Astrocyte of the cerebellum (primary cell): ENCODE measurements at regions not wholly inside any gene's neighbourhood (a gene's known extent, or its start where the extent isn't known, plus 50 kb on each side); places are given as distances from the start of the nearest gene placed in this dataset.

ENCODE experiments used
- DNase-seq: peaks from one replicate; pipeline ENCODE4 v3.0.0-alpha.2; 2011; ENCODE audit warnings: low read depth
- H3K4me3 ChIP-seq: 2 replicates; pipeline ENCODE4 v1.5.1; 2011; ENCODE audit warnings: mild to moderate bottlenecking, low read depth, low read length, moderate library complexity
- in situ Hi-C: cut with HindIII; loops from 2 replicates; pipeline ENCODE4 v1.10.0; 2017; ENCODE audit warnings: low sequenced_read_pairs
- TF ChIP-seq, protein P1 (sequence below): IDR thresholded peaks from 2 replicates; pipeline ENCODE4 v1.5.1; 2012; ENCODE audit warnings: low read length, low read depth, moderate library complexity, mild to moderate bottlenecking; ENCODE audit errors: missing control alignments

DNA sequence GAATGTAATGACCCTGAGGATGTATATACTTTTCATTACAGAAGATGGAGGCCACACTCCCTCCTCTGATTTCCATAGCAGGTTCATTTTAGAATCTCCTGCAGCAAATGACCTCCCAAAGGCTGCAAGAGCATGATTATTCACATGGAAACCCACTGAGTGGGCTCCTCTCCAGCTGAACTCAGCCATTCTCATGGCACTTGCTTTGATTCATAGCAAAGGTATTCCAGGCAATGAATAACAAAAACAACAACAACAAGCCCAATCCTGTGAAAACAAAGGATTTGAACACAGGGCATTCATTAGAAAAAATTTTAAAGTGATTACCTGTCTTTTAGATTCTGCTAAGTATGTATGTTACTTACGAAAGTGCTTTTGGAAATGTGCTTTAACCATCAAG, 894.0 kb upstream of the FRG1 start:
- no peak overlapping the region for H3K4me3 ChIP-seq
- in situ Hi-C loops = no loop called here
- peak; percentile 11 for DNase-seq
- TF ChIP-seq, protein P1, sequence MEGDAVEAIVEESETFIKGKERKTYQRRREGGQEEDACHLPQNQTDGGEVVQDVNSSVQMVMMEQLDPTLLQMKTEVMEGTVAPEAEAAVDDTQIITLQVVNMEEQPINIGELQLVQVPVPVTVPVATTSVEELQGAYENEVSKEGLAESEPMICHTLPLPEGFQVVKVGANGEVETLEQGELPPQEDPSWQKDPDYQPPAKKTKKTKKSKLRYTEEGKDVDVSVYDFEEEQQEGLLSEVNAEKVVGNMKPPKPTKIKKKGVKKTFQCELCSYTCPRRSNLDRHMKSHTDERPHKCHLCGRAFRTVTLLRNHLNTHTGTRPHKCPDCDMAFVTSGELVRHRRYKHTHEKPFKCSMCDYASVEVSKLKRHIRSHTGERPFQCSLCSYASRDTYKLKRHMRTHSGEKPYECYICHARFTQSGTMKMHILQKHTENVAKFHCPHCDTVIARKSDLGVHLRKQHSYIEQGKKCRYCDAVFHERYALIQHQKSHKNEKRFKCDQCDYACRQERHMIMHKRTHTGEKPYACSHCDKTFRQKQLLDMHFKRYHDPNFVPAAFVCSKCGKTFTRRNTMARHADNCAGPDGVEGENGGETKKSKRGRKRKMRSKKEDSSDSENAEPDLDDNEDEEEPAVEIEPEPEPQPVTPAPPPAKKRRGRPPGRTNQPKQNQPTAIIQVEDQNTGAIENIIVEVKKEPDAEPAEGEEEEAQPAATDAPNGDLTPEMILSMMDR = no peak

DNA sequence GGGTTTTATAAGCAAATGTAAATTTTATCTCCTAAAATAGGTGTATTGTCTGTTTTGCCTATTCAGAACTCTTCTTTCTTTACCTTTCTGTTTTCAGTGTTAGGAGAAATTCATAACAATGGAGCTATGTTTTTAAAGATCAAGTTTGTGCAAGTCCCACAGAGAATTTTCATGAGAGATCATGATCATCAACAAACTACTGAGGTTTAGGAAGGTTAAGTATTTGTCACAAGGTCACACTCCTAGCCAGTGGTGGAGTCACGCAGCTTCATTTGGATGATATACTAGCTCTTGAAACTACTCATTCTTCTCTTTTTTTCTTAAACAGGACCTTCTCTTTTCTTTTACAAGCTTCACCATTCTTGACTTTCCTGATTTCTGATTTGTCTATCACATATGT, 892.6 kb upstream of the FRG1 start:
- no peak overlapping the region for H3K4me3 ChIP-seq
- in situ Hi-C loops = no loop called here
- no peak for DNase-seq
- TF ChIP-seq, protein P1 = no peak

DNA sequence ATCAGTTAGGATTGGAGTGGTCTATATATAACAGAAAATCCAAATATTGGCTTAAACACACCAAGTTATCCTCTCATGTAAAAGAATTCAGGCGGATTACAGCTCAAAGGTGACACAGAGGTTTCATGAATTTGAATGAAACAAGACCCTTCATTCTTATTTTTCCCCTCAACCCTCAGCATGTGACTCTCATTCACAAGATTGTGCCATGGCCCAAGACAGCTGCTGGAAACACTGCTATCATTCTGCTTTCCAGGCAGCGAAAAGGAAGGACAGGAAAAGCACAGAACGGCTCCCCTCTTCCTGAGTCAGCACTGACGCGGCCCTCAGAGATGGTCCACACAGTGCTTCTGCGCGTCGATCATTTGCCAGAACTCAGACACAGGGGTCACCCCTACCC, 891.0 kb upstream of the FRG1 start:
- DNase-seq = no peak
- in situ Hi-C loops = no loop called here
- TF ChIP-seq, protein P1 = no peak
- no peak overlapping the region for H3K4me3 ChIP-seq

DNA sequence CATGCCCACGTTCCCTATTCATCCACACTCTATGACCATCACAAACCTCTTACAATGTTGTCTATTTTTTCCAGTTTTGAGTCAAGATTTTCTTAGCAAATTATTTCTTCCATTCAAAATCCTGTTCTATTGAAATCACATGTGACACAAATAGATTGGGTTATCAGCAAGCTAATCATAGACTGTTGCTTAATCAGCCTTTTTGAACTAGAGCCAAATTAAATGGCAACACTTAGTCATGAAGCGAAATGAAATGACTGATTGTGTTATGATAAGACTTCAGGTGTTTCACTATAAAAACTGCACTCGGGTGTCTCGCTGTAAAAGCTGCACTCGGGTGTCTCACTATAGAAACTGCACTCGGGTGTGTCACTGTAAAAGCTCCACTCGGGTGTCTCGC, 890.0 kb upstream of the FRG1 start:
- in situ Hi-C loops = no loop called here
- TF ChIP-seq, protein P1 = no peak
- no peak for DNase-seq
- no peak overlapping the region for H3K4me3 ChIP-seq

DNA sequence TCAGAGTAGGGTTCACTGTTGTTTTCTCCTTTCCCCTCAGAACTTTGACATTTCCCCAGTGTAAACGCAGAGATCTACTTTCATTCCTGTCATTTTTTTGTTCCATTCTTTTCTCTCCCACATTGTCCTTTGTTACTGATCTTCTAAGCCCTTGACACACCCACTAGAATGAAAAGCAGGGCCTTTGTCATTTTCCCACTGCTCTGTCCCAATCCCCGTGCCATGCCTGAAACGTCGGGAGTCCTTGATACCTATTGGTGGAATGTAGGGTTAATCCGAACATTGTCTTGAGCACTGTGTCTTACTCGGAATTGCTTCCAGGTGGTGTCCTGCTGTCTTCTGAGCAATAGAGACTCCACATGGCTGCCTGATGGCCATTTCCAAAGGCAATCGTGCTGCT, 887.1 kb upstream of the FRG1 start:
- no peak overlapping the region for H3K4me3 ChIP-seq
- TF ChIP-seq, protein P1 = no peak
- in situ Hi-C loops = no loop called here

DNA sequence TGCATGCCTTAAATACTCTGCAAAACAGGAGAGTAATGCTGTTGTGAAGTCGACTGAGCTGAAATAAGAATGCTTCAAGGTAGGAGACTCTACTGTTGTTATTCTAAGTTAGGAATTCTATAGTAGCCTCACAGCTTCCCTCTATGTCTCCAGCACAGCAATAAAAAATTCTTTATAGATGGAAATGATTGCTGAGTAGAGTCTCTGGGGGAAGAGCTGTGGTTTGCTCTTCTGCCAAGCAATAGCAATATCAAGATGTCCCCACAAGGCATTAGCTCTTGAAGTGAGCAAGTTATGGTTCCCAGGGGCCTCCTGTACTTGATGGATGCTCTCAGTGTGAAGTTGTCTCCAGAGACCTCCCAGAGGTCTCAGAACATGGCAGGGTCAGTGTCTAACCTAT, 880.6 kb upstream of the FRG1 start:
- in situ Hi-C loops = no loop called here
- H3K4me3 ChIP-seq = no peak overlapping the region
- no peak for DNase-seq
- TF ChIP-seq, protein P1 = no peak

More for the DNA sequence above, 887.1 kb upstream of the FRG1 start:
- no peak for DNase-seq

DNA sequence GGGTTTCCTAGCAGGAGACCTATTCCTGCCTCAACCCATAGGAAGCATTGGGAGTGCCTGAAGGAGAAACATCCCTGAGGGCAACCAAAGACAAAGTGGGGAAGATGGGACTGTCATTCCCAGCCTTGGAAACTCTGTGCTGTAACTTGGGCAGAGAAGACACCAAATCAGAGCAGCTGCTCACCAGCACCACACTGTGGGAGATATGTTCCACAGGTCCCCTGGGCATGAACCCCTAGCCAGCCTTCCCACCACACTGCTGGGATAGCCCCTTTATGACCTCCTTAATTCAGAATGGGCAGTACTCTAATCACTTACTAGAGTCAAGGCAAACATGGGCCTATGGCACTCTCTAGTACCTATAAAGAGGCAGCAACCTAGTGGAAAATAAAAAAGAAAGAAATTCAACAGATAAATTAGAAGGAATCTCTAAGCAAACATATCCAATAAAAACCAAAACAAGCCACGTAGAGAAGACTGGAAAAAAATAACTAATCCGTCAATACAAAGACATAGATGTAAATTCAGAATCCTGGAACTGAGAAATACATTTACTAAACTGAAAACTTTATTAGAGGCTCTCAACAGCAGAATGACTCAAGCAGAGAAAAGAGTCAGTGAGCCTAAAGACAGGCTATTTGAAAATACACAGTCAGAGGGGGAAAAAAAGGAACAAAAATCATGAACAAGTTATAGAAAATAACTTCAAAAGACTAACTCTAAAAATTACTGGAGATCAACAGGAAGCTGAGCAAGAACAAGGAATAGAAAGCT, 878.4 kb upstream of the FRG1 start:
- no peak overlapping the region for H3K4me3 ChIP-seq
- TF ChIP-seq, protein P1 = no peak
- in situ Hi-C loops = no loop called here
- no peak for DNase-seq
